GM19455 (cell line): ENCODE measurements at regions not wholly inside any gene's neighbourhood (a gene's known extent, or its start where the extent isn't known, plus 50 kb on each side); places are given as distances from the start of the nearest gene placed in this dataset.
A peak's percentile ranks its signal among the peaks of the same experiment; 100 is the strongest.
"Not testable (repeated sequence)": the region's sequence is repeated elsewhere in the genome, so short reads cannot be mapped to it uniquely, and the experiment has no call there.

Experiments used
- ATAC-seq: cut with Tn5 transposase; IDR thresholded peaks from one replicate; pipeline ENCODE4 v1.9.1; 2021; ENCODE audit not compliant: unreplicated experiment

DNA sequence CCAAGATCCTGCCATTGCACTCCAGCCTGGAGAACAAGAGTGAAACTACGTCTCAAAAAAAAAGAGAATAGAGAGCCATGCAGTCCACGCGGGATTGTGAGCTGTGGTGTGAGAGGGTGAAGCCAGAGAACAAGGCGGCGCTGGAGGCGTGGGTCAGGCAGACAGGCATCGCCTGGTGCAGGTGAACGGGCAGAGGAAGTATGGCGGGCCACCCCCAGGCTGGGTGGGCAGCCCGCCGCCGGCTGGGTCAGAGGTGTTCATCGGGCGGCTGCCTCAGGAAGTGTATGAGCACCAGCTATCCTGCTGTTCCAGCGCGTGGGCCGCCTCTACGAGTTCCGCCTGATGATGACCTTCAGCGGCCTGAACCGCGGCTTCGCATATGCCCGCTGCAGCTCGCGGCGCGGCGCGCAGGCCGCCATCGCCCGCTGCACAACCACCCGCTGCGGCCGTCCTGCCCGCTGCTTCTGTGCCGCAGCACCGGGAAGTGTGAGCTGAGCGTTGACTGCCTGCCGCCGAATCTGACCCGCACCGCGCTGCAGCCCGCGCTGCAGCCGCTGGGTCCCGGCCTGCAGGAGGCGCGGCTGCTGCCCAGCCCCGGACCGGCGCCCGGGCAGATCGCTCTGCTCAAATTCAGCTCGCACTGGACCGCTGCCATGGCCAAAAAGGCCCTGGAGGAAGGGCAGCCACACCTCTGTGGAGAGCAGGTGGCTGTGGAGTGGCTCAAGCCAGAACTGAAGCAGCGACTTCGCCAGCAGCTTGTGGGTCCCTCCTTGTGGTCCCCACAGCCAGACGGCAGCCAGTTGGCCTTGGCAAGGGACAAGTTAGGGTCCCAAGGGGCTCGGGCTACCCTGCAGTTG is 95.5 kb upstream of the PLEKHM1 start:
- ATAC-seq = not testable (repeated sequence)

DNA sequence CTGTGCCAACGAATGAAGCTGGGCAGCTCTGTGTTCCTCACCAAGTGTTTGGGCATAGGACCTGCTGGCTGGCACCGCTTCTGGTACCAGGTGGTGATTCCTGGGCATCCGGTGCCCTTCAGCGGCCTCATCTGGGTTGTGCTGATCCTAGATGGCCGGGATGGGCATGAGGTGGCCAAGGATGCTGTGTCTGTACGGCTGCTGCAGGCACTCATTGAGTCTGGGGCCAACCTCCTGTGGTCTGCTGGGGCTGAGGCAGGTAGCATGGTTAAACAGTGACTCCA is 96.1 kb upstream of the PLEKHM1 start:
- ATAC-seq = not testable (repeated sequence)

DNA sequence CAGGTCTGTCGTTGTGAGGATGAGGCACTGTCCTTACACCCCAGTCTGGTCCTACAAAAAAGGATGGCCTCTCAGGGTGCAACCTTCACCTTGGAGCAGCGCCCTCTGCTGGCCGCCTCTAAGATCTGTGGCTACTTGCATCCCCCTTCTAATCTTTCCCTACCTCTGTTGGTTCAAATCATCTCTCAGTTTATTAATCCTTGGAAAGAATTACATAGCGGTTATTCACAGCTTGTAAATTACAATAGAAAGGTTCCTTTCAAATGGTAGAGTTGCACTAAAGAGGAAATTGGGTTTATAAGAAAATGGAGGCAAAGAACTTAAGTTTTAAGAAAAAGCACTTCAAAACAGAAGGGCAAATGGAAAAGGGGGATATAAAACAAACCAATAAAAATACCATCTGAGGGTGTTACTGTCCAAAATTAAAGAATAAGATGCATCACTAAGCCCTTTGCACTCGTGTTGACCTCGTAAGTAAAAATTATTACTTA is 102.0 kb upstream of the PLEKHM1 start:
- not testable (repeated sequence) for ATAC-seq

DNA sequence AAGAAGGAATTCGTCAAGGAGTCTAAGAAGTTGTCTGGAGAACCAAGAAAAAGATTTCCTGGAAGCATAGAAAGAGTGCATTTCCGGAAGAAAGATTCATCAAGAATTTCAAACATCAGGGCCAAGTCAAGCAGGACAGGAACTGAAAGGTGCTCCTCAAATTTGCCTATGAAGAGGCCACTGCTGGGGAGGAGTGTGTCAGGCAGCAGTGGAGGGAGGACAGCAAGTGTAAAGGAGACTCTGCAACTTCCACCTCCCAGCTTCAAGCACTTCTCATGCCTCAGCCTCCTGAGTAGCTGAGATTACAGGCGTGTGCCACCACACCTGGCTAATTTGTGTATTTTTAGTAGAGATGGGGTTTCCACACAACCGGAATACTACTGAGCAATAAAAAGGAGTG is 105.8 kb upstream of the PLEKHM1 start:
- ATAC-seq = not testable (repeated sequence)

DNA sequence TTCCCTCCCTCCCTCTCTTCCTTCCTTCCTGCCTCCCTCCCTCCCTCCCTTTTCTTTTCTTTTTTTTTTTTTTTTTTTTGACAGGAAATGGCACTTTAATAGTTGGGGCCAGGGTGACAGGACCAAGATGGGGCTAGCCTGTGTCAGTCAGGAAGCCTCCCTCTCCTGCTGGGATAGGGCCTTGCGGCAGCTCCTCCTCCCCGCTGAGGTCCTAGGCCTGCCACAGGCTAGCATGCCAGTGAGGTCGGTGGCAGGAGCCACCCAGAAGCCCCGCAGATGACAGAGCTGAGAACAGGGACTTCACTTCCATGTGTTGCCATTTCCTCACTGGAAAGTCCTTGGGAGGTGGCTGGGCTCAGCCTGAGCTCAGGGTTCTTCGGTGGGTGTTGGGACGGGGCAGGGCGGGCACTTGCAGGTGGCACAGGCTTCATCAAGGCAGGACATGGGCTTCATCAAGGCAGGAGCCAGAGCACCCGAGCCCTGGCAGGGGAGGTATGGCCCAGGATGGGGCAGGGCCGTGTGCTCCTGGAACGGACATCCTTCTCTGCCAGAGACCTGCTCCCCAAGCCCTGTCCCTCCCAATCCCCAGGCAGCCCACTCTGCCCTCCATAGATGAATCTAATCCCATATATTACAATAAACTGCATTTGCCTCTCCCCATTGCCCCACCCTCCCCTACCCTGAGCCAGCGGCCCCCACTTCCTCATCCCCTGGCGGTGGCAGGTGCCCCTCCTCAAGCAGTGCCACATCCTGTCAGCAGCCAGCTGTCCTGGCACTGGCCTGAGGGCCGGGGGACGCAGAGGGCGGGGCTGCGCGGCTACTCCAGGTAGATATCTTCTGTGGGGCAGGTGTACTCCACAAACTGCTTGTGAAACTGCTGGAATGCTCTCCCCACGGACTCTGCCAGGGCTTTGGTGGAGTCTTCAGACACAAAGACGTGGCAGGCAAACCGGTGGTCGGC is 109.8 kb upstream of the PLEKHM1 start:
- ATAC-seq = not testable (repeated sequence)

DNA sequence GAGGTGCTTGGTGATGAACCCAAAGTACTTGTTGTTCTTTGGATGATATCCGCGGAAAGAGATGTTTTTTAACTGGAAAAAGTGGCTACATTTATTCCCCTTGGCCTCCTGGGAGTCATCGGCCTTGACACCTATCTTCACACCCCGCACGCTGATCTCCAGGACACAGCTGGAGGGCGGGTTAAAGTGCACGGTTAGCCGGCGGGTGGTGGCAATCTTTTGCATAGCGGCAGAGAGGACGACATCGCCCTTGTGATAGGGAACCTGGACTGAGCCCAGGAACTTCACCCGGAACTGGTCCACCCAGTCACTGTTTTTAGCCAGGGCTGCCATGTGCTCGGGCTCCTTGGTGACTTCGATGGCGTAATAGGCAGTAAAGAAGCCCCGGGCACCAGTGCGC is 110.5 kb upstream of the PLEKHM1 start:
- ATAC-seq = not testable (repeated sequence)

DNA sequence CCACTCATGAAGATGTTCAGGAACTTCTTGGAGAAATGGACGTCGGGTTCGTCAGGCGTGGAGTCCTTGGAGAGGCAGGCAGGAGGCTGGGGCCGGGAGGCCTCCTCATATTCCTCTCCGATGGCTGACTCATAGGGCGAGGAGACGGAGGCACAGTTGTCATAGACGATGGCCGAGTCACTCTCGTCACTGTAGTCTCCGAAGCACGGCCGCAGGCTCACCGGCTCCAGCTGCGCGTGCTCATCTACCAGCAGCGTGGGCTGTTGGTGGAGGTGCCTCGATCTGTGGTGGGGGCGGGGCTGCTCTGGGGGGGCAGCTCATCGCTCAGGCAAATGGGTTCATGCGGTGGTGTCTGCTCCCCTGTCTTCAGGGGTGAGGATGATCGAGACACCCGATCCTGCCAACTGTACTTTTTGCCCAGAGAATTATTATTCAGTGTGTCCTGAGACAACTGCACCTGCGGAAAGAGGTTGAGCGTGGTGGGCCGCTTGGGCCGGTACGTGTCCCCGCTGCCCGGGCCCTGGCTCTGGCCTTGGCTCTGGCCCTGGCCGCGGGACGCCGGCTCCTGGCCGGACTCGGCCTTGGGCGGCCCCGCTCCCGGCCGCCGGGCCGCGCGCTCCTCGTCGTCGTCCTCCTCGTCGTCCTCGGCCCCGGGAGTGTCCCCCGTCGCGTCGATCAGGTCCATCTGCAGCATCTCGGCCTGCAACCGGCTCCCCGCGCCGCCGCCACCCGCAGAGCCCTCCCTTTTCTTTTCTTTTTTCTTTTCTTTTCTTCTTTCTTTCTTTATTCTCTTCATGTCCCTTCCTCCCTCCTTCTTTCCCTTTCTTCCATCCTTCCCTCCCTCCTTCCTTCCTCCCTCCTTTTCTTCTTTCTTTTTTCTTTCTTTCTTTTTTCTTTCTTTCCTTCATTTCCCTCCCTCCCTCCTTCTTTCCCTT is 111.4 kb upstream of the PLEKHM1 start:
- not testable (repeated sequence) for ATAC-seq

DNA sequence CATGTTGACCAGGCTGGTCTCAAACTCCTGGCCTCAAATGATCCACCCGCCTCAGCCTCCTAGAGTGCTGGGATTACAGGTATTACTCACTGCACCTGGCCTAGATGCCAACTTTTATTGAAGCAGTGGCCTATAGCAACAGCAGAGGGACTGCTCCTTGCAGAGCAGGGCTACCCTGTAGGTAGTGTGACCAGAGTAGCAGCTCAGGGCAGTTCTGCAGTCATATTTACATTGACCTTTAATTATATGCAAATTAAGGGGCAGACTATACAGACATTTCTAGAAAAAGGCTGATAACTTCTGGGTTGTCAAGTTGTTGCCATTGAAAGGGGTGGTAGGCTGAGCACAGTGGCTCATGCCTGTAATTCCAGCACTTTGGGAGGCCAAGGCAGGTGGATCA is 115.2 kb upstream of the PLEKHM1 start:
- ATAC-seq = not testable (repeated sequence)

DNA sequence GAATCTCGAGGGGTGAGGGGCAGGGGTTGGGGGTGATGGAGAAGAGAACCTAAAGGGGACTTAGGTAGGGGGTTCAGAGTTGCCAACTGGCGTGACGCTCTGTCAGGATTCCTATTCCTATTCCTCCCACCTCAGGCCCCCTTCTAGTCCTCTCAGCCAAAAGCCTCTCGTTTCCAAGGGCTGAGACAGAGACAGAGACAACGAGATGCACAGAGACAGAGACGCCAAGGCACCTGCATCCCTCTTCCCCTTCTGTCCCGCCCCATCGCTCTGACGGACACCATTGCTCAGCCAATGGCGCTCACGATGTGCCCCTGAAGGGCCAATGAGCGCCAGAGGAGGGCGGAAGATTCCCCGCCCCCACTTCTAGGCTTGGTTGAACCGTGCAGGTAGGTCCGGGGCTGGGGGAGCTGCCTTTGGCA is 129.5 kb upstream of the PLEKHM1 start:
- ATAC-seq = peak; percentile 95

DNA sequence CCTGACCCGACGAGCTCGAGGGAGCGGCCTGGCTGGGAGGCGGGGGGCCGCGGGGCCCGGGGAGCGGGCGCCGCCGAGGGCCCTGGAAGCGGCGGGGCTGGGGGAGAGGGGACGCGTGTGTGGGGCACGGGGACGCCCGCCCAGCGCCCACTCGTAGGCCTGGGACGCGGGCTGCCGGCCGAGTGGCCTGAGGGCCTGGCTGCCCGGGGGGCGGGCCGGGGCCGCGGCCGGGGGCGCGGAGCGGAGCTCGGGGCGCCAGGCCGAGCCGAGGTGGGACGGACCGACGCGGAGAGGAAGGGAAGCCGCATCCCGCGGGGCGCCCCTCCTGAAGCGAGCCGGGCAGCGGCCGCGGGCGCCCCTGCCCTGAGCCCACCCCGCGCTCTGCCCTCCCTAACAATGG is 129.9 kb upstream of the PLEKHM1 start:
- ATAC-seq = peak; percentile 48

DNA sequence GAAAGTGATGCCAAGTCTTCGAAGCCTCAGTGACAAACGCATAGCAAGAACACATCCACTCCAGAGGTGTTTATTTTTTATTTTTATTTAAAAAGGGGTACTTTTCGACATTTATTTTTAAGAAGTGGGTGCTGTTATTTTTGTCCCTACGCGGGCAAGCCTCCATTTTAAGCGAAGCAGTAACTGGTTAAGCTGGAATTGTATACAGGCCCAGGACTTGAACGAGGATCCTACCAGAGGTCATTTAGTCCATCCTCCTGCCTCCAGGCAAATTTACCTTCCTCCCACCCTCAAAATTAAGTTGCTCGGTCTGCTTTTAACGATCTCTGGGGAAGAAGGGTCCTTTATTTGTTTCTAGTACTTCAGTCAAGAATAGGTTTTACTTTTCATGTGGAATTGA is 130.6 kb upstream of the PLEKHM1 start:
- ATAC-seq = not testable (repeated sequence)

DNA sequence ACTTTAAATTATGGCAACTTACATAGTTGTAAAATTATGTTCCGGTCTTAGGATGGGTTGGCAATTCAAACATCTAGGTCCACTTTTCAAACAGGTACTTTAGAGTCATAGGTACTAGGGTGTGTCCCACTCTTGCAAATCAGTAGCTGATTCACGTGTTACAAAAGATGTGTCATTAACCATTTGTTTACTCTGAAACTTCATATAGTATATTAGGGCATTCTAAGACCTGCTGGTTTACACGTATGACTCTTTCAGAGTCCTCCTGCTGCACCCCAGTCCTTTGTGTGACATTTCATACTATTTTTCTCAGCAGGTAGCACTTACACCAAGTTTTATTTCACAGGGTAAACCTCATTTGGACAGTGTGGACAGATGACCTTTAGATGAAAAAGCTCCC is 131.8 kb upstream of the PLEKHM1 start:
- not testable (repeated sequence) for ATAC-seq

DNA sequence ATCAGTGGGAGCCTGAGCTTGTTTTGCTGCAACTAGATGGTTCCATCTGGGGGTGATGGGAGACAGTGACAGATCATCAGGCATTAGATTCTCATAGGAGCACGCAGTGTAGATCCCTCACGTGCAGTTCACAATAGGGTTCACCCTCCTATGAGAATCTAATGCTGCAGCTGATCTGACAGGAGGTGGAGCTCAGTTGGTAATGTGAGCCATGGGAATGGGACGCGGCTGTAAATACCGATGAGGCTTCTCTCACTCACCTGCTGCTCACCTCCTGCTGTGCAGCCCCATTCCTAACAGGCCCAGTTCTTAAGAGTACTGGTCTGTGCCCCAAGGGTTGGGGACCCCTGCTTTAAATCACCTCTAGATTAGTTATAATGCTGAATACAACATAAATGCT is 137.5 kb upstream of the PLEKHM1 start:
- no peak for ATAC-seq

DNA sequence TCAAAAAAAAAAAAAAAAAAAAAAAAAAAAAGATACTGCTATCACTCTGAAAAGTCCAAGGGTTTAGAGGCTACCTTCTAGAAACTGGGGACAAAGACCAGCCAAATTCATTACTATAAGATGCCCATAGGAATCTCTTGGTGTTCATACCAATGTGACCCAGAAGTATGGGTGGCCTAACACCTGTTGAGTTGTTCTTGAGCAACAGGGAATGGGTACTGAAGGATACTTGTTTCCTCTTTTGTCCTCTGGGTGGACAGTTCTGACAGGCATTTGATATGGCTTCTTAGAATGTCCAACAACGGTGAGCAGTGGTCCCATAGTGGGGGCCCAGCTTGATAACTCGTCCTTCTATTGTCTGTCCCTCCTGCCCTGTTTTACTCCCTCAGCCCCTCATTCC is 141.4 kb upstream of the PLEKHM1 start:
- no peak for ATAC-seq

DNA sequence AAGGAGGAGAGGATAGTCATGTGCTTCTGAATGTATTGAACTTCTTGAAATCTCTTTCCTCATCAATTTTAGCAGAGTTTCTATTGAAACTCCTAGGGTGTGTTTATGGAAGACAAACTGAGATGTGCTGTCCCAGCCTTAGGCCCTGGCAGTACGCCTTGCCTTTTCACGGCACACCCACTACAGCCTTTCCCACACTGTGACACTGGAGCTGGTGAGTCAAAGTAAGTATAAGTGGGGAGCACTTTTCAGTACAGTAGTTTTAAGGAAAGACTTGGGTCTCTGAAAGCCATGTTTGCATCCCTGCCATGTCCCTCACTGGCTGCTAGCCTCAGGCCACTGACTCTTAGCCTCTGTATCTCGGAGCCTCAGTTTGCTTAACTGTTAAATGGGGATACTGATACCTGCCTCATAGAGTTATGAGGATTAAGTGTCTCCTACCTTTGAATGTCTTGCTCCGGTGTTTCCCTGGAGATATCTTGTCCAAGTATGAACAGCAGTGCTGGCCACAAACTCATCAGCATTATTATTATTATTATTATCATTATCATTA is 144.7 kb upstream of the CRHR1 start:
- no peak for ATAC-seq

DNA sequence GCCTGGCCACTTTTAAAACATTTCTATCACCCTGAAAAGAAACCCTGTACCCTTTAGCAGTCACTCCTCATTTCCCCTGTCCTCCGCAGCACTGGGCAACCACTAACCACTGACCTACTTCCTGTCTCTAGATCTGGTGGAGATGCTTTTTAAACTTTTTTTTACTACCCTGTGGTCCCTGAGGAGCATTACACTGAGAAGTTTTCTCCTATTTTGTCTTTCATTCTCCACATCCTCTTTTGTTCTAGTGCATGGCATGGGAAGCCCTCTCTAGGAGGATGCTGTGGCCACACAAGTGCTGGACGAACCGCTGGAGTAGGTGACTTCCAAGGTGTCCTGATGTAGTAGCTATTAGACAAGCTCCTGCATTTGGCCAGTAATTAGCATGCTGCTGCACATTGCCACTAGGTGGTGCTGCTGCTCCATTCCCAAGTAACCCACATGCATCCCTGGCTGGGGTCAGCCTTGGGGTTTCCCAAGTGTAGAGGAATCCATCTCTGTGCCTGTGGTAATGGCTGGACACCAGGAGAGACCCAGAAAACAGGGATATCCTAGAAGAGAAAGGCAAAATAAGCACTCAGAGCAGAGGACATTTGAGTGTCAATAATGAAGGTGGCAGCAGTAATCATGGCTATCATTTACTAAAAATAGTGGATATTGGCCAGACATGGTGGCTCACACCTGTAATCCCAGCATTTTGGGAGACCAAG is 143.8 kb upstream of the CRHR1 start:
- no peak for ATAC-seq

DNA sequence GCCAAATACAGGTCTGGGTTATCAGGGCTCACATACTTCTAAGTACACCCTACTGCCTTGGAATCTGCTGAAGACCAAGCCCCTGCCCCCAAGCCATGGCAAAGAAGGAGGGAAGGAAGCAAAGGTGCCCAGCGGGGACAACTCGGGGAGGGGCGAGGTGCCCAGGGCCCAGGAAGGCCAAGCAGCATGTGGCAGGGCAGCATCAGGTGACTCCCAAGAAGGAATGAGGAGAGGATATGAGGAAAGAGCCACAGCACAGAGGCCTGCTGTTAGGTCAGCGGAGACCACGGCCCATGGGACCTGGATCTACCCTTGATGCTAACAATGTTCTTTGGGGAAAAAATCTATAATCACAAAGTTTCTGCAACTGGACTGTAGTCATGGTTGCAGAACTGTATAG is 142.6 kb upstream of the CRHR1 start:
- ATAC-seq = no peak

DNA sequence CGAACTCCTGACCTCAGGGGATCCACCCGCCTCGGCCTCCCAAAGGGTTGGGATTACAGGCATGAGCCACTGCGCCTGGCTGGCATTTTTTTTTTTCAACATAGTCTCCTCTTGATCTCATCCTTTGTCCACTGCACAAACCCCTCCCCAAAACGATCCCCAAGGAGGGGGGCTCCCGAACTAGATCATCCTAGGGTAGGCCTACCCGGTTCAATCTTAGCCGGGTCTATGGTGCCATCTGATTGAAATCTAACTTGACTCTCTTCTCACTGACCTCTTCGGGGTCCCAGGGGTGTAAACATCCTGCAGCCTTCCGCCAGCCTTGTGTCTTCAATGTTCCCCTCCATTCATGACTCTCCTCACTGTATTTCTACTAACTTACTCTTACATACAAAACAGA is 140.5 kb upstream of the CRHR1 start:
- no peak for ATAC-seq

DNA sequence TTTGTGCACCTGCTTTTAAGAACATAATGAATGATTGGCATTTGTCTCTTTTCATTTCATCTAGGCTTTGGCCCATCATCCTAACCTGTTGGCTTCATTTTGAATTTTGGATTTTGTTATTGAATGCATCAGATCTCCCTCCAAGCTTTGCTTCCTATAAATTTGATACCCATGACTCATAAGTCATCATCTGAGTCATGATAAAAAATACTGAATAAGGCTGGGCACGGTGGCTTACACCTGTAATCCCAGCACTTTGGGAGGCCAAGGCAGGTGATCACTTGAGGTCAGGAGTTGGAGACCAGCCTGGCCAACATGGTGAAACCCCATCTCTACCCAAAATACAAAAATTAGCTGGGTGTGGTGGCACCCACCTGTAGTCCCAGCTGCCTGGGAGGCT is 139.5 kb upstream of the CRHR1 start:
- not testable (repeated sequence) for ATAC-seq

DNA sequence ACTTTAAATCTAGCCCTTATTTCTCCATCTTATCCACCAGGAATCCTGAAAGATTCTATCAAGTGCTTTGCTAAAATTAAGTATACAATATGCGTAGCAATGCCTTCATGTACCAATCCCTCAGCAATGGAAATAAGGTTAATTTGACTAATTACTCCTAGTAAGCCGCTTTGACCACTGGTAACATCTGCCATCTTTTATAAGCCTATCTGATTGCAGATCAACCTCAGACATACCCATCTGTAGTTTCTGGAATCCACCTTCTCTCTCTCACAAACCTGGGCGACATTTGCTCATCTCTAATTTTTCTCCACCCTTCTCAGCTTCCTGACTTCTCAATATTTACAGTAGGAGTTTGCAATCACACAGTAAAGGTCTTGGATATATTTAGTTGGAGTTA is 138.8 kb upstream of the CRHR1 start:
- no peak for ATAC-seq
